GM12874 (cell line): ENCODE measurements at regions not wholly inside any gene's neighbourhood (a gene's known extent, or its start where the extent isn't known, plus 50 kb on each side); places are given as distances from the start of the nearest gene placed in this dataset.

Source experiments
- CTCF ChIP-seq: IDR thresholded peaks from 2 replicates; pipeline ENCODE4 v1.5.1; 2011; ENCODE audit warnings: low read depth, mild to moderate bottlenecking, control low read depth, low read length, moderate library complexity; ENCODE audit not compliant: insufficient read depth

GRCh38 chr2:65727381-65727780, 295.0 kb upstream of the SPRED2 start:
- no peak for TF ChIP-seq CTCF

- TF ChIP-seq CTCF, result no peak
Measured at GRCh38 chr2:65724752-65725151, 292.4 kb upstream of the SPRED2 start.

- TF ChIP-seq CTCF, result no peak
Measured at GRCh38 chr2:65724336-65724735, 291.9 kb upstream of the SPRED2 start.

- TF ChIP-seq CTCF, result no peak
Measured at GRCh38 chr2:65722028-65722778, 289.8 kb upstream of the SPRED2 start.

- TF ChIP-seq CTCF, result no peak
Measured at GRCh38 chr2:65716698-65717097, 284.3 kb upstream of the SPRED2 start.

GRCh38 chr2:65715323-65715722, 282.9 kb upstream of the SPRED2 start:
- no peak for TF ChIP-seq CTCF

GRCh38 chr2:65714866-65715265, 282.5 kb upstream of the SPRED2 start:
- no peak for TF ChIP-seq CTCF

GRCh38 chr2:65711863-65712262, 279.5 kb upstream of the SPRED2 start:
- TF ChIP-seq CTCF, result no peak
